K562 (cell line): ENCODE measurements at regions not wholly inside any gene's neighbourhood (a gene's known extent, or its start where the extent isn't known, plus 50 kb on each side); places are given as distances from the start of the nearest gene placed in this dataset.
A peak's percentile ranks its signal among the peaks of the same experiment; 100 is the strongest.

Experiments used
- ATAC-seq: fragments of 200-7000 bp; cut with Tn5 transposase; 3 replicates; pipeline ENCODE4 v1.9.1; 2020; ENCODE audit warnings: moderate library complexity
- BruUV-seq: library from RNA; stranded (reverse); fragments of 400-500 nt; replicated peaks from 2 replicates; lab custom pipeline; 2021; lab: Mats Ljungman, UMichigan
- CTCF ChIA-PET: fragments of 300-600 bp; formaldehyde crosslinking; extraction: SDS; loops from one replicate; lab custom pipeline; 2021; ENCODE audit warnings: low intra/inter-chr PET ratio; lab: Yijun Ruan, JAX
- POLR2A ChIA-PET: fragments of 300-600, 350-650 bp; sonication (Branson Sonifier 250); formaldehyde crosslinking; extraction: SDS; loops from one replicate; lab custom pipeline; 2021; ENCODE audit warnings: antibody characterized with exemption, inconsistent platforms; lab: Yijun Ruan, JAX
- DNase-seq, 4 experiments: peaks; one replicate each; pipeline versions ENCODE4 v3.0.0 to v3.0.0-alpha.2; 2011 to 2018; ENCODE audit warnings: low spot score in 3 of 4, mixed read lengths in 3 of 4; ENCODE audit errors: extremely low read depth in 1 of 4
- FAIRE-seq: peaks from 2 replicates; lab custom pipeline; 2011; peaks lifted over from hg19 to GRCh38; lab: Jason Lieb, UNC
- H2AFZ ChIP-seq: 2 replicates; pipeline ENCODE4 v1.6.0; 2011; ENCODE audit warnings: low read depth, low read length, control low read depth, inconsistent platforms
- H3K27ac ChIP-seq: fragments of 200-600 bp; 3 replicates; pipeline ENCODE4 v1.8.0; 2011; ENCODE audit warnings: low read depth, mild to moderate bottlenecking, control low read depth, inconsistent platforms, low read length, moderate library complexity, mixed read lengths; ENCODE audit errors: extremely low read depth
- H3K27me3 ChIP-seq, 2 experiments: fragments of 300-600 bp in 1 of 2; 2 replicates in 1 of 2; 3 replicates in 1 of 2; pipeline versions ENCODE4 v1.6.0 to v1.8.0; 2011; ENCODE audit warnings: inconsistent platforms in 2 of 2, low read length in 2 of 2, mild to moderate bottlenecking in 1 of 2, mixed read lengths in 1 of 2, moderate library complexity in 1 of 2; ENCODE audit not compliant: control insufficient read depth in 2 of 2, insufficient read depth in 2 of 2
- H3K36me3 ChIP-seq: fragments of 300-600 bp; 3 replicates; pipeline ENCODE4 v1.8.0; 2011; ENCODE audit warnings: mild to moderate bottlenecking, low read length, inconsistent platforms; ENCODE audit not compliant: control insufficient read depth, insufficient read depth
- H3K4me1 ChIP-seq, 2 experiments: fragments of 200-600 bp in 1 of 2; replicated peaks in 1 of 2; 2 replicates in 1 of 2; 3 replicates in 1 of 2; pipeline versions ENCODE4 v1.5.1 to v1.8.0; 2011; ENCODE audit warnings: inconsistent platforms in 2 of 2, low read length in 2 of 2, mild to moderate bottlenecking in 1 of 2, mixed read lengths in 1 of 2, moderate library complexity in 1 of 2; ENCODE audit not compliant: control insufficient read depth in 2 of 2, insufficient read depth in 2 of 2
- H3K4me2 ChIP-seq: 2 replicates; pipeline ENCODE4 v1.6.1; 2011; ENCODE audit warnings: low read length, control low read depth, inconsistent platforms, mixed read lengths; ENCODE audit not compliant: insufficient read depth
- H3K4me3 ChIP-seq: fragments of 200-600 bp; sonication (generic), shearing (Covaris generic); 2 replicates; pipeline ENCODE4 v1.5.1; 2016; ENCODE audit warnings: control low read depth, inconsistent platforms
- H3K79me2 ChIP-seq: fragments of 200-600 bp; 3 replicates; pipeline ENCODE4 v1.8.0; 2011; ENCODE audit warnings: low read length, inconsistent platforms; ENCODE audit not compliant: control insufficient read depth, insufficient read depth
- H3K9ac ChIP-seq, 2 experiments: 2 replicates each; pipeline versions ENCODE4 v1.6.0 to v1.6.1; 2011; ENCODE audit warnings: low read depth in 2 of 2, low read length in 2 of 2, control low read depth in 1 of 2, inconsistent platforms in 1 of 2, mild to moderate bottlenecking in 1 of 2, mixed read lengths in 1 of 2; ENCODE audit not compliant: insufficient read depth in 1 of 2
- H3K9me1 ChIP-seq: one replicate; pipeline ENCODE4 v1.6.0; 2011; ENCODE audit warnings: inconsistent platforms, mild to moderate bottlenecking, low read length, moderate library complexity; ENCODE audit not compliant: control insufficient read depth, insufficient read depth
- H3K9me3 ChIP-seq: replicated peaks from 2 replicates; pipeline ENCODE4 v1.5.1; 2011; ENCODE audit warnings: low read depth, low read length, inconsistent platforms; ENCODE audit not compliant: control insufficient read depth, insufficient read depth
- H4K20me1 ChIP-seq: replicated peaks from 2 replicates; pipeline ENCODE4 v1.6.1; 2011; ENCODE audit warnings: low read length, inconsistent platforms, mixed read lengths; ENCODE audit not compliant: control insufficient read depth, insufficient read depth
- PRDM10 ChIP-seq: fragments of 450-650 bp; IDR thresholded peaks from 2 replicates; pipeline ENCODE4 v1.6.1; 2018; ENCODE audit not compliant: partially characterized antibody
- SPI1 ChIP-seq: IDR thresholded peaks from 2 replicates; pipeline ENCODE4 v1.6.1; 2011; ENCODE audit warnings: low read depth, low read length, control low read depth, borderline replicate concordance
- WGBS: fragments of 100-300 bp; shearing (Covaris generic); methylation state at CpG from one replicate; pipeline ENCODE4 v1.1.6; 2016; ENCODE audit warnings: low coverage, mixed read lengths; ENCODE audit not compliant: insufficient coverage; ENCODE audit errors: missing lambda C conversion rate; 5-methylcytosine and 5-hydroxymethylcytosine counted together
- in situ Hi-C: fragments of 300-500 bp; cut with MboI; formaldehyde crosslinking; loops from 4 replicates; pipeline ENCODE4 v1.15.0; 2018; ENCODE audit warnings: inconsistent platforms, mixed read lengths
- intact Hi-C: fragments of 100-400 bp; cut with micrococcal nuclease; formaldehyde crosslinking; loops from 2 replicates; pipeline ENCODE4 v1.14.2; 2022

- Histone ChIP-seq H3K4me1 (no peaks in the 10 kb centered on the region), H3K9me1 (no peaks in the 10 kb centered on the region), H3K36me3 (no peaks in the 10 kb centered on the region), H3K4me3 (no peak overlapping the region), H2AFZ (no peak overlapping the region), H3K27me3 (no peaks in the 10 kb centered on the region), H3K9ac (no peak overlapping the region), H4K20me1 (no peaks in the 10 kb centered on the region), H3K79me2 (no peaks in the 10 kb centered on the region), H3K4me2 (no peak overlapping the region), H3K27ac (no peak overlapping the region), H3K9me3 (no peaks in the 10 kb centered on the region; the same call in 1 of the 2 replicates)
- TF ChIP-seq SPI1, result peak; percentile 7; the same call in 1 of the 2 replicates
- no peak for TF ChIP-seq PRDM10
- 0% methylated on average over 3 of the region's 3 CpGs for WGBS
- intact Hi-C loops (no loop called here), in situ Hi-C loops (no loop called here)
- no peak for FAIRE-seq
- no peak for DNase-seq
- ChIA-PET POLR2A (no interaction called here), CTCF (no interaction called here)
- BruUV-seq, result no TSS peak
- no peak for ATAC-seq
Measured at GRCh38 chr13:31968473-31968872, 63.1 kb upstream of the FRY start.
